ENCODE measurements at regions not wholly inside any gene's neighbourhood (a gene's known extent, or its start where the extent isn't known, plus 50 kb on each side); places are given as distances from the start of the nearest gene placed in this dataset.
"Not testable (repeated sequence)": the region's sequence is repeated elsewhere in the genome, so short reads cannot be mapped to it uniquely, and the experiment has no call there.

DNA sequence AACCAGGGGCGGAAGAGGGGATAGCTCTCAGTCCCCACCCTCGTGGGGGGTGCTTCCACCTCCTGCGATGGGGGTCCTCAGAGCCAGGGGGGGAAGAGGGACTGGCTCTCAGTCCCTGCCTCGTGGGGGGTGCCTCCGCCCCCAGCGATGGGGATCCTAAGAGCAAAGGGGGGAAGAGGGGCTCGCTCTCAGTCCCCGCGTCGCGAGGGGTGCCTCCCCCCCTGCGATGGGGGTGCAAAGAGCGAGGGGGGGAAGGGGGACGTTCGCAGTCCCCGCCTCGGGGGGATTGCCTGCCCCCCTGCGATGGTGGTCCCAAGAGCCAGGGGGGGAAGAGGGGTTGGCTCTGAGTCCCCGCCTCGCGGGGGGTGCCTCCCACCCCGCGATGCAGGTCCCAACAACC lies 159.9 kb downstream of the ATP6V0E2 start:
- not testable (repeated sequence) for TF ChIP-seq CTCF, POLR2A (IDR thresholded peaks at IDR 0.05)

All from Peyer's patch (tissue), 4 donors.